ENCODE measurements at regions not wholly inside any gene's neighbourhood (a gene's known extent, or its start where the extent isn't known, plus 50 kb on each side); places are given as distances from the start of the nearest gene placed in this dataset.

DNA sequence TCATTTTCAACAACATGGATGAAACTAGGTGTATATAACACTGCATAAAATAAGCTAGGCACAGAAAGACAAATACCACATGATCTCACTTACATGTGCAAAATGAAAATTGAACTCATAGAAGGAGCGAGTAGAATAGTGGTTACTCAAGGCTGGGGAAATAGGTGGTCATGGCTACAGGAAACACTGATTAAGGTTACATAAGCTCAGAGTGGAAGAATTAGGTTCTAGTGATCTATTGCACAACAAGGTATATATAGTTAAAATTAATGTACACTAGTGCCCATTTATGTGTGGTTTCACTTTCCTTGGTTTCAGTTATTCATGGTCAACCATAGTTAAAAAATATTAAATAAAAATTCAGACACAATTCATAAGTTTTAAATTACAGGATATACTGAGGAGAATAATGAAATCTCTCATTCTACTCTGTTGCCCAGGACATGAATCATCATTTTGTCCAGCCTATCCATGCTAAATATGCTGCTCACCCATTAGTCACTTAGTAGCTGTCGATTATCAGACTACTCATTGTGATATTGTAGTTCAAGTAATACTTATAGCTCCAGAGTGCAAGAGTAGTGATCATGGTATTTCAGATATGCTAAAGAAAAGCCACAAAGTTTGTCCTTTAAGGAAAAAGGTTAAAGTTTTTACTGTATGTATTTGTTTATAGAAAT is 1530.9 kb upstream of the LRRTM1 start:
- CTCF ChIA-PET, result no interaction called here
- Histone ChIP-seq H3K4me1 (ENCODE audit: insufficient read depth, low read length, poor library complexity, severe bottlenecking) (no peaks in the 10 kb centered on the region), H3K27ac (ENCODE audit: low read depth, low read length, poor library complexity, severe bottlenecking) (no peak overlapping the region), H3K9me3 (ENCODE audit: low read depth, low read length, poor library complexity, severe bottlenecking) (peaks cover 42% of the 10 kb centered on the region), H3K27me3 (replicated peaks; ENCODE audit: insufficient read depth, low read depth, low read length, poor library complexity) (no peaks in the 10 kb centered on the region), H3K4me3 (ENCODE audit: low read depth, low read length, poor library complexity, severe bottlenecking) (no peak overlapping the region), H3K36me3 (ENCODE audit: insufficient read depth, low read length, poor library complexity, severe bottlenecking) (no peaks in the 10 kb centered on the region)
- intact Hi-C loops (cut with micrococcal nuclease; ENCODE audit: unreplicated experiment), result no loop called here
- no TSS peak for BruUV-seq (replicated peaks)
- no peak for DNase-seq (ENCODE audit: low spot score)
- no peak for TF ChIP-seq EZH2 (IDR thresholded peaks at IDR 0.05; ENCODE audit: borderline replicate concordance, low read depth, low read length, poor library complexity, severe bottlenecking)
- TF ChIP-seq, protein P1, sequence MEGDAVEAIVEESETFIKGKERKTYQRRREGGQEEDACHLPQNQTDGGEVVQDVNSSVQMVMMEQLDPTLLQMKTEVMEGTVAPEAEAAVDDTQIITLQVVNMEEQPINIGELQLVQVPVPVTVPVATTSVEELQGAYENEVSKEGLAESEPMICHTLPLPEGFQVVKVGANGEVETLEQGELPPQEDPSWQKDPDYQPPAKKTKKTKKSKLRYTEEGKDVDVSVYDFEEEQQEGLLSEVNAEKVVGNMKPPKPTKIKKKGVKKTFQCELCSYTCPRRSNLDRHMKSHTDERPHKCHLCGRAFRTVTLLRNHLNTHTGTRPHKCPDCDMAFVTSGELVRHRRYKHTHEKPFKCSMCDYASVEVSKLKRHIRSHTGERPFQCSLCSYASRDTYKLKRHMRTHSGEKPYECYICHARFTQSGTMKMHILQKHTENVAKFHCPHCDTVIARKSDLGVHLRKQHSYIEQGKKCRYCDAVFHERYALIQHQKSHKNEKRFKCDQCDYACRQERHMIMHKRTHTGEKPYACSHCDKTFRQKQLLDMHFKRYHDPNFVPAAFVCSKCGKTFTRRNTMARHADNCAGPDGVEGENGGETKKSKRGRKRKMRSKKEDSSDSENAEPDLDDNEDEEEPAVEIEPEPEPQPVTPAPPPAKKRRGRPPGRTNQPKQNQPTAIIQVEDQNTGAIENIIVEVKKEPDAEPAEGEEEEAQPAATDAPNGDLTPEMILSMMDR (conservative IDR thresholded peaks at IDR 0.05; ENCODE audit: low read depth, low read length), result no peak
- POLR2A ChIA-PET (ENCODE audit: low non-redundant PET), result no interaction called here

DNA sequence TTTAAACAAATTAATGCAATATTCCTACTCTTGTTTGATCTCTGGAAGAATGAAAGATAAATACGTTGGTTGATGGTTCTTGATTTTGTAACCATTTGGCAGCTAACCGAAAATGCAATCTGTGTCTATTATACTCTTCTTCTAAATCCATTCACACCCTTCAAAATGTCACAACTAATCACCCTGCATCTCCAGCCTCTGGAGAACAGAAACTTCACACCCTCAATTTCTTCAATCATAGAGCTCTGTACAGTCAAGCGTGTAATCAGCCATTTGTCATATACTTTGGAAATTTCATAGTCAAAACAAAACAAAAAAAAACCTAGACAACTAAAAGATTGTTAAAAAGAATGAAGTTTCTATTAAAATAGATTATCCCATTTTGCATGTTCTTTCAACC is 1482.3 kb upstream of the LRRTM1 start:
- no peak for DNase-seq (ENCODE audit: low spot score)
- intact Hi-C loops (cut with micrococcal nuclease; ENCODE audit: unreplicated experiment), result no loop called here
- Histone ChIP-seq H3K9me3 (ENCODE audit: low read depth, low read length, poor library complexity, severe bottlenecking) (peaks cover 65% of the 10 kb centered on the region), H3K4me3 (ENCODE audit: low read depth, low read length, poor library complexity, severe bottlenecking) (no peak overlapping the region), H3K4me1 (ENCODE audit: insufficient read depth, low read length, poor library complexity, severe bottlenecking) (no peaks in the 10 kb centered on the region), H3K36me3 (ENCODE audit: insufficient read depth, low read length, poor library complexity, severe bottlenecking) (no peaks in the 10 kb centered on the region), H3K27ac (ENCODE audit: low read depth, low read length, poor library complexity, severe bottlenecking) (no peak overlapping the region), H3K27me3 (replicated peaks; ENCODE audit: insufficient read depth, low read depth, low read length, poor library complexity) (no peaks in the 10 kb centered on the region)
- BruUV-seq (replicated peaks), result no TSS peak
- POLR2A ChIA-PET (ENCODE audit: low non-redundant PET), result no interaction called here
- TF ChIP-seq, protein P1 (conservative IDR thresholded peaks at IDR 0.05; ENCODE audit: low read depth, low read length), result no peak
- TF ChIP-seq EZH2 (IDR thresholded peaks at IDR 0.05; ENCODE audit: borderline replicate concordance, low read depth, low read length, poor library complexity, severe bottlenecking), result no peak
- CTCF ChIA-PET, result no interaction called here

- no peak for TF ChIP-seq EZH2 (IDR thresholded peaks at IDR 0.05; ENCODE audit: borderline replicate concordance, low read depth, low read length, poor library complexity, severe bottlenecking)
- TF ChIP-seq, protein P1 (conservative IDR thresholded peaks at IDR 0.05; ENCODE audit: low read depth, low read length), result no peak
- intact Hi-C loops (cut with micrococcal nuclease; ENCODE audit: unreplicated experiment), result no loop called here
- Histone ChIP-seq H3K9me3 (ENCODE audit: low read depth, low read length, poor library complexity, severe bottlenecking) (peaks cover 38% of the 10 kb centered on the region), H3K36me3 (ENCODE audit: insufficient read depth, low read length, poor library complexity, severe bottlenecking) (no peaks in the 10 kb centered on the region), H3K27me3 (replicated peaks; ENCODE audit: insufficient read depth, low read depth, low read length, poor library complexity) (no peaks in the 10 kb centered on the region), H3K4me1 (ENCODE audit: insufficient read depth, low read length, poor library complexity, severe bottlenecking) (no peaks in the 10 kb centered on the region), H3K27ac (ENCODE audit: low read depth, low read length, poor library complexity, severe bottlenecking) (no peak overlapping the region), H3K4me3 (ENCODE audit: low read depth, low read length, poor library complexity, severe bottlenecking) (no peak overlapping the region)
- no peak for DNase-seq (ENCODE audit: low spot score)
- POLR2A ChIA-PET (ENCODE audit: low non-redundant PET), result no interaction called here
- BruUV-seq (replicated peaks), result no TSS peak
- CTCF ChIA-PET, result no interaction called here
Observed at GRCh38 chr2:81767187-81767912, 1462.8 kb upstream of the LRRTM1 start.

Data from A673 (cell line).